MV-4-11 (cell line): ENCODE measurements at regions not wholly inside any gene's neighbourhood (a gene's known extent, or its start where the extent isn't known, plus 50 kb on each side); places are given as distances from the start of the nearest gene placed in this dataset.

Experiments
- DNase-seq: peaks from one replicate; lab custom pipeline; 2025; lab: John Stamatoyannopoulos, UW

DNA sequence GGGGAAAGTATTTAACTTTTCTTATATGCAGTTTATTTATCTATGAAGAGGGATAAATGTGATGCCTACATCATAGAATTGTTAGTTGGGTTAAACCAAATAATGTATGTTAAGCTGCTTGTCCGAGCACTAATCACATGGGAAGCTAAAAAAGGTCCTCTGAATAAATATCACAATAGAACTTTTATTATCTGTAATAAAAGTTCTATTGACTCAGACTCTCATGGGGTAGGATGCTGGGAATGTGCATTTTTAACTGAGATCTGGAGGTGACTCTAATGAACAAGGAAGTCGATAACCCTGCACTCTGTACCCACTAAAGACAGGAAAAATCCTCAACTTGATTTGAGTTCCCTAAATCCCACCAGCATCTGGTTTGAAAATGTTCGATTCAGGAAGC, 205.9 kb upstream of the IL12B start:
- DNase-seq: no peak

DNA sequence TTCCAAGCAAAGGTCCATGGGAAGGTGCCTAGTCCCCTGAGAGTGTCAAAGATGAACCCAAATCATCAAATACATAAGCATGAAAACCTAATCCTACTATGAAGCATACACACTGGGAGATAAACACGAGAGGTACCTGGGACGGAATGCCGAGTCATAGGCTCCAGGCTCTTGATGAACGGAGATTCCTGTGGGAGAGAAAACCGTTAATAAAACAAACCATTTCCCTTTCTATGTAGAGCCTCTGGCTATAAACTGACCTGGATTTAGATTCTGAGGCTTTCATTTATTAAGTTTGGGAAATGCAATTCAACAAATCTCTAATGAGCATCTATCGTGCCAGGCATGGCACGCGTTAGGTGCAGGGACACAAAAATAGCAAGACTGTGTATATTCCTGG, 206.4 kb upstream of the IL12B start:
- no peak for DNase-seq

DNA sequence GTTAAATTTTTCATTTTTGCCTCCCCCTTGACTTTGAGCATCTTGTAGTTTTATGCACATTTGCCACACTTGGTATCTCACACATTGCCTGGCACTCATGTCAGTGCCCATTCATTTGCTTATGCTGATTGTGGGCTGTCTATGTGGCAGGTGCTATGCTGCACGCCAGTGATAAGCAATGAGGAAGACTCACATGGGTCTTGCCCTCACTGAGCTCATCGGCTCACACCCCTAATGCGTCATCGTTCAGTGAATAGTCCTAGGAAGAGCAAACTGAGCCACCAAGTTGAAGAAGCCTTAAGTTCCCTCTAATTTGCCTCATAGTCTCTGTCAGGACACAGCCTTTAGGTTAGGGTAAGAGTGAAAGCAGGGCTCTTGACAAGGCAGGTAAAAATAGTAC, 209.4 kb upstream of the IL12B start:
- DNase-seq: no peak

DNA sequence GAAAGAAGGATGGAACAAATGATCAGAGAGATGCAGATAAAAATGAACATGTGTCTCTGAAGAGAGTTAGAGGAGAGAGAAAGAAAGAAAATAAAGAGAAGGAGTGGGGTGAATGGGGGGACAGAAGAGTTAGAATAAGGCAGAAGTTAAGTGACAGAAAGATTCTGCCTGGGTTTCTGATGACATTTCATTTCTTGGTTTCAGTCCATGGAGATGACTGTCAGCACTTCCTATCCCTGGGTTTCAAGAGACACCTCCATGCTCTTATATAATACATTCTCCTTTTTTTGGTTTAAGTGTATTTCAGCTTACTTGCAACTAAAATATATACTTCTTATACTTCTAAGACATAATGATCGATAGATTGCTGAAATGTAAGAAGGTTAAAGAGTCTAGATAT, 213.0 kb upstream of the IL12B start:
- peak; percentile 1 for DNase-seq

DNA sequence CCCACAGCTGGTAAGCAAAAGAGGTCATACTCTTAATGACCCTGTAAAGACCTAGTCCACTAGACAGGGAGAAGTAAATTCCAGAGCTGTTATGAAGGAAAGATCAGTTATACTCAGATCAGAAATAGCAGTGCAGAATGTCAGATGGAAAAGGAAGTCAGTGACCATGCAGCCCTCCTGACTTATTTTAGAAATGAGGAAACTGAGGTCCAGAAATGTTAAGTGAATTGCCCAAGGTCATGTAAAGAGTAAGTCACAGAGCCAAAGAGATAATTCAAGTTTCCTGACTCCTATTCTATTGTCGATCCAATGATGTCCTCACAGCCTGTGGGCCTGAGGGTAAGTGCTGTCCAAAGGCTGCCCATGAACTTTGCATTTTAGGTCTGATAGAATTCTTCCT, 214.9 kb upstream of the IL12B start:
- DNase-seq: peak; percentile 42

DNA sequence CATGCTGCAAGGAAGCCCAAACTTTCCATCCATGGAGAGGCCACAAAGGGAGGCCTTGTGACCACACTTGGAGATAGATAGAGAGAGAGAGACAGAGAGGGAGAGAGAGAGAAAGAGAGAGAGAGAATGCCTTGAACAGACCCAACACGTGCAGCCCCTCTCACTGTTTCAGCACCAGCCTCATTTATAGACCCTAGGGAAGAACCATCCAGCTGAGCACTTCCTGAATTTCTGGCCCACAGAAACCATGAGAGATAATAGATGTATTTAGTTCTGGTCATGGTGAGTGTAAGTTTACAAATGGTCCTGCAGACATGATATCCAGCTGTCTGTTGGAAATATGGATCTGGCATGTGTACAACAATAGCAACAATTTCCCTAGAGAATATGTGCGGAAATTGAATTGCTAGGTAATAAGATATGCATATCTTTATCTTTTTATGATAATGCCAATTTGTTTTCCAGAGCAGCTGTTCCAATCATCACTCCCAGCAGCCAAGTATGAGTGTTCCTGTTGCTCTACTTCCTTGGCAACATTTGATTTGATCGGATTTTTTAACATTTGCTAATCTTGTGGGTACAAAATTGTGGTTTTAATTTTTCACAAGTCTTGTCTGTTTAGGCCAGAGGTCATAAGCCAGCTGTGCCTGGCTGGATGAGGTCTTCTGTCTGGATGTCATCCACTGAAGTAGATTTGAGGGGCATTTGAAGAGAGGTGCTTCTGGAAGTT, 217.3 kb upstream of the IL12B start:
- DNase-seq: peak; percentile 28

DNA sequence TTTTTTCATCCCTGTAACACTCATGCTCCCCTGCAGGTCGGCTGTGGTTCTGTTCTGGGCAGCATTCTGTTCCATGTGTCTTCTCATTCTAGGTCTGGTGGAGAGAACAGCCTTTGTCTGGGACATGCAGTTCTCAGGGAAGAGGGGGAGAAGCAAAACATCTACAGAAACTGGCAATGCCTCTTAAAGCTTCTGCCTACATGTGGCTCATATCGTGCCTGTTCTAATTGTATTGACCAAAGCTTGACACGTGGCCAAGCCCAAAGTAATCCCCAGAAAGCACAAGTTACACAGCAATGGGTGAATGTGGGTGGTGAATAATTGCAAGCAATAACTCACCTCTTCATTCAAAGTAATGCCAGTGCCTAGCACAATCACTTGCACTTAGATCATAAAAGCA, 218.2 kb upstream of the IL12B start:
- peak; percentile 16 for DNase-seq

DNA sequence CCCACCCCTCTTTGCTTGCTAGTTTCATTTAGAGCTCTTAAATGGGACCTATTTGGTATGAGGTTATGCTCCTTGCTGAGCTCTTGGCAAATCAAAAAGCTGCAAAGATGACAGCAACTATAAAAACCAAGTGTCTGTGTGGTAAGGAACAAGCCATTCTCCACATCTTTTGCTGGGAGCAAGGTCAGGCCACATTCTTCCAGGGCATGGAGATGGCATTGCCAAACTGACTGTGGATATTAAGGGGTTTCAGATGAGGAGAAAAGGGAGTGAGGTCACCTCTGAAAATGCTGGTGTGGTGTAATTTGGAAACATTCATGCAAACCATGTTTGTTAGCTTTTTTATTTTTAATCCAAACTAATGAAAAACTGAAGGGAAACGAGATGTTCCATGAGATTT, 218.8 kb upstream of the IL12B start:
- no peak for DNase-seq

DNA sequence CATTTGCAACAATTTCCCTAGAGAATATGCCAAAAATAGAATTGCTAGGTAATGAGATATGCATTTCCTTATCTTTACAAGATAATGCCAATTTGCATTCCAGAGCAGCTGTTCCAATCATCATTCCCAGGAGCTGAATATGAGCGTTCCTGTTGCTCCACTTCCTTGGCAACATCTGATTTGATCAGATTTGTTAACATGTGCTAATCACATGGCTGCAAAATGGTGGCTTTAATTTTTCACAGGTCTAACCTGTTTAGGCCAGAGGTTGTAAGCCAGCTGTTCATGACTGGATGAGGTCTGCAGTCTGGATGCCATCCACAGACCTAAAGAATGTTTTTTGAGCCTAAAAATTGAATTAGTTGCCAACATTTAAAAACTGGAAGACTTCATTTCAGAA, 220.7 kb upstream of the IL12B start:
- no peak for DNase-seq

DNA sequence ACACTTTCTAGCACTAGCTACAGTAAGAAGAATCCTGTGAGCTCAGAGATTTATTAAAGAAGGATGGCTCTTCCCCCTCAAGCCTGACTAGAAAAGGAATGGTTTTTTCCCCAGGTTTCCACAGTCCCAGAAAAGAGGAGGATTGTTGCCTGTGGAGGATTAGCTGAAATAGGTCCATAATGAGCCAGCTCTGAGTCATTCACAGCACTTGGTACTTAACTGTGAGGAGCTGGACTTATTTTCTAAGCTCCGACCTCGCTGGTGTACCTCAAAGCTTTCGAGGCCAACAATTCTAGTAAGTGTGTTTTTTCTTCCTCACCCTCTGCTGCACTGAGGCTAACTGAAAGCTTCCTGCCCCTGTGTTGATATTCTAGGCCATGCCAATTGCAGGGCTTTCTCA, 222.5 kb upstream of the IL12B start:
- DNase-seq: no peak

DNA sequence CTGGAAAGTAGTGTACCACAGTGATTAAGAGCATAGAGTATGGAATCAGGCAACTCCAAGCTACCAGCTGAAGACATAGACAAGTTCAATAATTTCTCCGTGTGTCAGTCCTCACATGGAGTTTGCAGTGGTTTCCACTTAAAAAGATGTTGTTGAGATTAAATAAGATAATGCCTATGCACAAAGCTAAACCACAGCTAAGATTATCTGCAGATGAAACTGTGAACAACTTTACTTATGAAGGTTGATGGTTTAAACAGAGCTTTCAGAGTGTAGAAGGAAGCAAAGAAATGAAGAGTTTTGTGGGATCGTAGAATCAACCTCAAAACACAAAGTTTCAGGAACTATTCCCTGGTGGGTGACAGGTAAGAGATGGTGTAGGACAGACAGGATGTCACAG, 223.5 kb upstream of the IL12B start:
- DNase-seq: no peak

DNA sequence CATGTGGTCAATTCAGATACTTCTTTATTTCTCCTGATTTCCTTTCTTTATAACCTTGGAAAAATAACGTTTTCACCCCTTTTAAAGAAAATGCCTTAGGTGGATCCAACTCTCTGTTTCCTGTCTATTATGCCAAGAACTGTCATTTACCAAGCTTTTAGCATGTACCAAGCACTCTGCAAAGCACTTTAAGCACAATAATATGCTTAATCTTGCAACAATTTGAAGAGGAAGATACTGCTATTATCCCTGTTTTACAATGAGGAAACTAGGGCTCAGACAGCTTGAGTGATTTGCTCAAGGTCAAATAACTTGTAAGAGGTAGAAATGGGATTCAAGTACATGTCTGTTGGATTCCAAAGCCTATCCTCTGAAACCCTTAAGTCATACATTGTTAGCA, 224.8 kb upstream of the IL12B start:
- no peak for DNase-seq

DNA sequence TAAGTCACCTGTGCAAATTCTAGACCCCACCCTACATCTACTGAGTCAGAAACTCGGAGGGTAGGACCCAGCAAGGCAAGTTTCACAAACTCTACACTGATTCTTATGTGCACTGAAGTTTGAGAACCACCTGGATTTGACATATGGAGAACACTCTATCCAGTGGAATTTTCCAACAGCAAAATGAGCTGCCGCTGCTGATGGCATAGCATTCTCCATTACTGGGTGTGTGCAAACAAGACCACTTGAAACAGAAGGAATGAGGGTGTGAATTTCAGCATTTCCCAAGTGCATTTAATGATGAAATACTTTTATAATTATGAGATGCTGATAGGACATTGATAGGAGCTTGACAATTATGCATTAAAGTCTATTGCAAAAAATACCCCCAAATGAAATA, 229.1 kb upstream of the IL12B start:
- no peak for DNase-seq

DNA sequence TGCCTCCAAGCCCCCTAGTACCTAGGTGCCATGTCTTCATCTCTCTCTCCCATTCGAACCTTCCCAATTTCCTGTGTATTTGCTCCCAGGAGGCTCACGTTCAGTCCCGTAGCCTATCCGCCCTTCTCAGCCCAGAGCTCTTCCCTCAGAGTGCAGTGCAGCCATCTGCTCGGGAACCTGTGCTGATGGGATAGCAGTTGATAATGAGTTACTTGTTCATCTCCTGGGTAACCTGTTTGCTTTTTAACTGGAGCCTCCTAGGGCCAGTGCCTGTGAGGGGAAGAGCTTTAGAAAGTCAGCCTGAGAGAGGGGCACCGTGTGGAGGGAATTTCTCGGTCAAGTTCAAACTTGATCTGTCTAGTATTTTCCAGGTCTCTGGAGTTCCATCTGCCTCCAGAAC, 229.8 kb upstream of the IL12B start:
- DNase-seq: no peak

DNA sequence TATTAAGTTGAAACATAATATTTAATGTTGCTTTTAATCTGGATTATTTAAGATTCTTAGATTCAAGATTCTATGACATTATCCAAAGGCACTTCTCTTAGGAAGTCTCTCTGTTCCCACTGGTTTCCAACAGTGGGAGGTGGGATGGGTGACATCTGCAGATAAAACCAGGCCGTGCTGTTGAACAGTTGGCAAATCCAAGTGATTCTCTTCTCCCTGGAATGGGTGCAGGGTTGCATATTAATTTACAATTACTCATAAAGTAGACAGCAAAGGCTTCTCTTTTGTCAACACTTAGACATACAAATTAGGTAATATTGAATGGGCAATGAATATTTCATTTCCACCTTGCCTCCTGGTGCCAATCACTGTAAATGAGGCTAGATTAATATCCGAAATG, 233.7 kb upstream of the IL12B start:
- no peak for DNase-seq

DNA sequence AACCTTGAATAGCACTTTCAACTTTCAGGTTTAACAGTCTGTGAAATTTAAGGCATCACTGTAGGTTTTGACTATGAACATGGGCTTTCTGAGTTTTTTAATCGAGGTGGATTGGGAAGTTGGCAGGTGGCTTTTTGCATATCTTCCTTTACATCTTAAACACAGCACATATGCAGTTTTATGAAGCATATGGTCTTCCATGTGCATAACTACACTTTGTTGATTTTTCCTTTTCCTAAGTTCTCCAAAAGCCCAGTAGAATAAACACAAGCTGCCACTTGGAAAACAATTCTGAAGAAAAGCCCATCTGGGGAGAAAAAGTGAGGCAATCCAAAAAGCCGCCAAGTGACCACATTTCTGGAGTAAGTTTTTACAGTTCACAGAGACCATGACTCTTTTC, 236.5 kb upstream of the IL12B start:
- DNase-seq: peak; percentile 4

DNA sequence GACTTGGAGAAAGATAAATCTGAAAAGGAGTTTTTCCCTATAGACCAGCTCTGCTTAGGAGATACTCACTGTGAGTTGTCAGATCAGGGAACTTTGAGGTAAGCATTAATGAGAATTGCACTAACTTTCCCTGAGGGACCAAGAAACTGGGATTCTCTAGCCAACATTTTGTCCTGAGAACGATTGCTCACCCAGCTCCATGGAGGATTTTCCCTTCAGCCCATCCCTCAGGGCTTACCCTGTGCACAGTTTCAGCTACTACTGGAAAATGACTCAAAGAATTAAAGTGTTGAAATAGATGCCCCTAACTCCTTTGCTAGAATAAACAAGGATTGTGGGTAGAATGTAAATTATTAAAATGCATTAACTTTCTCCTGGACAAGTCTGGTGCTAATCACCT, 237.2 kb upstream of the IL12B start:
- no peak for DNase-seq

DNA sequence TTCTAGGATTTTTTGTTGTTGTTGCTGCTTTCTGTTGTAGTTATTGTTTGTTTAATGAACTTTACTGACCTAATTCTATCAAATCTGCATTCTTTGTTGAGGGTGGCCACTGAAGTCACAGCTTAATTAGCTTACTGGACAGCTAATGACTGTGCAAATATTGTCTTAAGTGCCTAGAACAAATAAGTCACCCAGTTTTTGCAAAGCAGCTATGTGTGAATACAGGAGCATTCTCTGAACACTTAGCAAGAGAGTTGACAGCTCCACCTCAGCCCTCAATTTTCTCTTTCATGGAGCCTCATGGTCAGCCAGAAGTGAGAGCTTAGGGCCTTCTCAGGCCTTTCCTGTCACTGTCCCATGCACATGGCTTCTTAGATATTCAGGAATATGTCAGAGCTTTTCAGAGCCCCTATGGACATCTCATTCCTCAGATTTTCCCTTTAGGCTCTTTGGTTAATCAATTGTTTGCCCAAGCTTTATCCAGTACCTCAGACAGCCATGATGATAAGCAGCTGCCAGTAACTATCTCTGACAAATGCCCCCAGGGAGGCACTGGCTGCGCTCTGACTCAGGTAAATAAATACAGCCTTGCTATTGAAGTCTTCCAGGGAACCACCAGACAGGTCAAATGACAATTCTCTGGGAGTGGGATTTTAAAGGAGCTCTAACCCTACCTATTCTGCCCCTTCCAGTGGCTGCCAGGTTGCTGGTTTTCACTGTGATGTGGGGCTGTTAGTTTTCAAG, 241.4 kb upstream of the IL12B start:
- no peak for DNase-seq

DNA sequence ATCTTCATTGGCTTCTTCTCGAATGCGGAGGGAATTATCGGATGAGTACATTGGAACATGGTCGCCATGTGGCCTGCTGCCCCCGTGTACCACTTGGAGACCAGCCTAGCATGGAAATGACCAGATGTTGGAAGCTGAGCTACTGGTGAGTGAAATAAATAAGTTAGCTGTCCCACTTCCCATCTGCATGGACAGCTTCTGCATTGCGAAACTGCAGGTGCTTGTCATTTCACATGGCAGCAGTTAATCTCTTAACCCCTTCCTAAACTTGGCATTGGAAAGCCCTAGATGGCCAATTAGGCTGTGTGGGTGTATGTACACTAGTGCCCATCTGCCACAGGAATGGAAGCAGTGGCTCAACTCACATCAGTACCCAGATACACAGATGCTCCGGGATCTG, 246.6 kb upstream of the IL12B start:
- peak; percentile 40 for DNase-seq

DNA sequence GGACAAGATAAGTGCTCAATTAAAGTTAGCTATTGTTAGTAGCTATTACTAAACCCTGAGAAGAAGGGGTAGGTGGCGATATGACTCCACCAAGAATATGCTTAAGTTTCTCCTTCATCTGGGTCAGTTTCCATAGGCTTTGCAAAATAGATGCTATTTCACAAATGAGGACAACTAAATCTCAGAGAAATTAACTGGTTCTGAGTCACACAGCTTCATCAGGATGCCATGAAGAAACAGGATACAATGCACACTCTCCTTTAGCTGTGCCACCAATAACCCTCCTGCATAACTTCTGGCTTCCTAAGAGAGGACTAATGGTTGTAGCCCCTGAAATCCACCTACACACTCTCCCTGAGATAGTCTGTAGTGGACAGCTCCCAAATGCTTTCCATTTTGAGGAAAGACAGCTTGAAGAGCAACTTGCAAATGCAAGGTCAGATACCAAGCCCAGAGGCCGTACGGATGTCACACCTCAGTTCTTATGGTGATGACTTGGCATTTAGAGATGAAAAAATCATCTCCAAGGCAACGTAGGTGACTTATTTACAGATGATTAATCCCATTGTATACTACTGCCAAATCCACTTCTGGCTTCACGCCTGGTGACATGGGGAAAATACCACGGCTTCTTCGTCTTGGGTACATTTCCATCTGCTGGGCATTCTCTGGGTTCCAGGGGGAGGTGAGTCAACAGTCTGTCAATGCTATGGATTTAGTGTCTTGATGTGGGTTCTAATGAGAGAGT, 251.4 kb upstream of the IL12B start:
- DNase-seq: peak; percentile 2

DNA sequence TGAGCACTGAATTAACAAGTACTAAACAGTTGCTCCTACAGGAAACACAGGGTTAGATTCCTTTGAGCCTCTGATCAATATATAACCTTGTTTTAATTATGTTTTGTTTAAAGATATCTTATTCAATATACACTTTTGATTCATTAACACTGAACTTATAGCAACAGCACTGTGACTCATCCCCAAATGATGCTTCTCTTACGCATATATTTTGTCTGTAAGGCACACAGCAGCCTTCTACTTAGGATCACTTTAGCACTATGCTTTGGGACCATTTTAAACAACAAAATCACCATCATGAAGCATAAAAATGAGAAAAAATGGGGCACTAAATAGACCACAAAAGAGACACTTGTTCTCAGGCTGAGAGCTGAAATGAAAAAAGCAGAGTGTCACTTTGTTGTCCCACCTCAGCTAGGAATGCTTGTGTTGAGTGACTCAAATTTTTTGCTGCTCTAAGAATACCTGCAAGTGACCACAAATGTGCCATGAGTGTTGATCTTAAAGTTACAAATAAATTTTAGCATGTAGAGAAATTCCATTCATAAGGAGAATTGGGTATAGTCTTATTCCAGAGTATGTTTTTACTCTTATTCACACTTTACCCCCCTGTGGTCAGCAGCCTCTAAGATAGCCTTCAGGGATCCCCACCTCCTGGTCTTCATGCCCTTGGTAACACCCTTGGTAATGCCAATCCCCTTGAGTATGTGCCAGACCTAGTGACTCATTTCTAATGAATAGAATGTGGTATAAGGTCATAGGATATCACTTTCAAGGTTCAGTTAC, 252.7 kb upstream of the IL12B start:
- DNase-seq: no peak

DNA sequence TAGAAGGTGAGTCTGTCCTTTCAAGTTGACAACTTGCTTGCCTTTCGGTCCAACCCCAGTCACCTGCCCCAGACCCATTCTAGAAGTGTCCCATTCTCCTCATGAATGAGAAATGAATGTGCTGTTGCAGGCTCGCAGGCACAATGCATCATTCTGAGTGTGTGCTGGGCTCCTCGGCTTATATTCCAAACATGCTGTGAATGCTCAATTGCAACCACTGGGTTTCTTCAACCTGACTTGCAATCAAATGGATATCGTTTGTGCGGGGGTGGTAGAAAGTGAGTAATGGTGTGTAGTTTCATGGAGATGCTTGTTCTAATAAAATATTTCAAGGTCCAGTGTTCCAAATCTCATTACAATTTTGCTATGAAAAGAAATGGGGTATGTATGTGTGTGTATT, 256.6 kb upstream of the IL12B start:
- no peak for DNase-seq
